Stimulated activated naive CD4-positive, alpha-beta T cell (primary cell): ENCODE measurements at regions not wholly inside any gene's neighbourhood (a gene's known extent, or its start where the extent isn't known, plus 50 kb on each side); places are given as distances from the start of the nearest gene placed in this dataset.

Experiments
- DNase-seq, 6 experiments: peaks; one replicate each; lab custom pipeline; 2025; lab: John Stamatoyannopoulos, UW

- no peak for DNase-seq
Observed at GRCh38 chr5:168202996-168203395, 88.4 kb upstream of the WWC1 start.

GRCh38 chr5:168204165-168204564 is 87.3 kb upstream of the WWC1 start:
- DNase-seq, result no peak

GRCh38 chr5:168207450-168208029 is 83.9 kb upstream of the WWC1 start:
- DNase-seq, result no peak

GRCh38 chr5:168209244-168209995 is 82.0 kb upstream of the WWC1 start:
- DNase-seq, result no peak

GRCh38 chr5:168209997-168210396 is 81.4 kb upstream of the WWC1 start:
- no peak for DNase-seq

GRCh38 chr5:168211245-168211644 is 80.2 kb upstream of the WWC1 start:
- no peak for DNase-seq

- DNase-seq, result no peak
Observed at GRCh38 chr5:168211936-168212335, 79.5 kb upstream of the WWC1 start.

GRCh38 chr5:168214071-168214470 is 77.4 kb upstream of the WWC1 start:
- DNase-seq, result no peak

GRCh38 chr5:168214886-168215285 is 76.6 kb upstream of the WWC1 start:
- DNase-seq, result no peak

GRCh38 chr5:168215646-168216045 is 75.8 kb upstream of the WWC1 start:
- no peak for DNase-seq

- no peak for DNase-seq
Observed at GRCh38 chr5:168216989-168217388, 74.5 kb upstream of the WWC1 start.

- DNase-seq, result no peak
Observed at GRCh38 chr5:168217497-168217896, 73.9 kb upstream of the WWC1 start.

- DNase-seq, result no peak
Observed at GRCh38 chr5:168218746-168219145, 72.7 kb upstream of the WWC1 start.

- peak in 3 of 6 experiments; percentile 9 to 61 (median 46) for DNase-seq
Observed at GRCh38 chr5:168219515-168220410, 71.7 kb upstream of the WWC1 start.

- DNase-seq, result no peak
Observed at GRCh38 chr5:168224085-168224484, 67.4 kb upstream of the WWC1 start.

GRCh38 chr5:168226012-168226411 is 65.4 kb upstream of the WWC1 start:
- no peak for DNase-seq

GRCh38 chr5:168227001-168227400 is 64.4 kb upstream of the WWC1 start:
- DNase-seq, result no peak

- peak in 2 of 6 experiments; percentile 17 to 49 for DNase-seq
Observed at GRCh38 chr5:168227973-168228615, 63.4 kb upstream of the WWC1 start.

- no peak for DNase-seq
Observed at GRCh38 chr5:168228668-168229067, 62.8 kb upstream of the WWC1 start.

GRCh38 chr5:168234133-168234532 is 57.3 kb upstream of the WWC1 start:
- no peak for DNase-seq

GRCh38 chr5:168238463-168238862 is 53.0 kb upstream of the WWC1 start:
- no peak for DNase-seq

GRCh38 chr5:168239325-168239724 is 52.1 kb upstream of the WWC1 start:
- DNase-seq, result no peak
